Ishikawa (cell line): ENCODE measurements at regions not wholly inside any gene's neighbourhood (a gene's known extent, or its start where the extent isn't known, plus 50 kb on each side); places are given as distances from the start of the nearest gene placed in this dataset.

Source experiments
- CEBPB ChIP-seq: IDR thresholded peaks from 2 replicates; pipeline ENCODE4 v1.6.1; 2012
- CREB1 ChIP-seq: IDR thresholded peaks from 2 replicates; pipeline ENCODE4 v1.6.1; 2012; ENCODE audit warnings: low read depth
- EP300 ChIP-seq: IDR thresholded peaks from 2 replicates; pipeline ENCODE4 v1.6.1; 2012; ENCODE audit warnings: borderline replicate concordance
- MAX ChIP-seq: IDR thresholded peaks from 2 replicates; pipeline ENCODE4 v1.6.1; 2012
- NFIC ChIP-seq: IDR thresholded peaks from 2 replicates; pipeline ENCODE4 v1.6.1; 2012
- RAD21 ChIP-seq: IDR thresholded peaks from 2 replicates; pipeline ENCODE4 v1.6.1; 2012; ENCODE audit warnings: low read depth
- REST ChIP-seq: IDR thresholded peaks from 2 replicates; pipeline ENCODE4 v1.6.1; 2012; ENCODE audit warnings: low read depth, mild to moderate bottlenecking
- TAF1 ChIP-seq: IDR thresholded peaks from 2 replicates; pipeline ENCODE4 v1.6.1; 2012; ENCODE audit warnings: low read depth, mild to moderate bottlenecking
- TEAD4 ChIP-seq: IDR thresholded peaks from 2 replicates; pipeline ENCODE4 v1.6.1; 2012

GRCh38 chr10:83518779-83519178 is 620.5 kb upstream of the GHITM start:
- TF ChIP-seq CEBPB (no peak), CREB1 (no peak), EP300 (no peak), RAD21 (no peak), TAF1 (no peak), TEAD4 (no peak), NFIC (no peak), MAX (no peak), REST (no peak)
